Inflammatory macrophage treated with lipopolysaccharide for 4 hours (primary cell): ENCODE measurements at regions not wholly inside any gene's neighbourhood (a gene's known extent, or its start where the extent isn't known, plus 50 kb on each side); places are given as distances from the start of the nearest gene placed in this dataset.
"Not testable (repeated sequence)": the region's sequence is repeated elsewhere in the genome, so short reads cannot be mapped to it uniquely, and the experiment has no call there.

ENCODE experiments used
- DNase-seq: peaks from one replicate; pipeline ENCODE4 v3.0.0-alpha.2; 2020

DNA sequence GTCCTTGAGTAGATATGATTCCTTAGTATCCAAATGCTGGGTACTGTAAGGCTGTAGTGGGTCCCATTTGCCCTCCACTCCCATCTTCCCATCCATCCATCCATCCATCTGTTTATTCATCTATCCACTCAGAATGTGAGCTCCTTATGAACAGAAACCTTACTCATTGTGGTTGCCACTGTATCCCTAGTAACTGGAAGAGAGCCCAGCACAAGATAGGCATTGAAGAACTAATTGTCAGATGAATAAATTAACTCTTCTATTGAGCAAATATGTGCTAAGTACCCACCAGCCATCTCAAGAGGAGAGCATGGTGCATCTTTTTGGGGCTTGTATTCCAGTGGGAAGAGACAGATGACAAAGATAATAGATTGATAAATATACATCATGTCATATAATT lies 86.4 kb upstream of the SEZ6L start:
- DNase-seq: no peak

DNA sequence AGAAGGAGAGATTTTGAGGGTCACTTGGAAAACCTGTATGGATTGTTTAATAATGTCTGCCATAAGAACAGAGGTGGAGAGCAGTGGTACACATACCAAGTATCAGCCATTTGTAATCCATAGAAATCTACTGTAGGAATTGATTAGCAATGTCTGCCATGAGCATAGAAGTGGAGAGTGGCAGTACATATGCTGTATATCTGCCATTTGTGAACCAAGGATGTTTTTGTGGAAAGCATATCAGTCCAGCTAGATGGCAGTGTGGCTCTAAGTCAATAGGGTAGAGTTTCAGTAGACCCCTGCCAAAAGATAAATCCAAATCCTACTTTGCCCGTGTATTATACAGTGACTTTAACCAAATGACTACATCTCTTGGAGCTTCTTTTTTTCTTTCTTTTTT lies 82.9 kb upstream of the SEZ6L start:
- no peak for DNase-seq

DNA sequence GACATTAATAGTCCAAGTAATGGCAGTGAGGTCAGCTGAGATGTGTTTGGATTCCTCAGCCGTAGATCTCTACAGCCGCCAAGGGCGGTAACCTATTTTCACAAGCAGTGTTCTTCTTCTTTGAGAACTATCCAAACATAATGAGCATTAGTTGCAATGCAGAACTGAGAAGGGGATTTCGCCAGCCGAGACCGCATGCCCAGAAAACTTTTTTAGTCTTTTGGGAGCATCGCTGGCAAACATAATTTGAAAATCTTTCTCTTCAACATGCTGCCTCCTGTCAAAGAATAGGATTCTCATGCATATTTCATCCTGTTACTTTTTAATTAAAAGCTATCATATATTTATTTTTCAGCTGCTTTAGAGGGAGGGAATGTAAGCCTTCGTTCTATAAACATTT lies 81.4 kb upstream of the SEZ6L start:
- no peak for DNase-seq

DNA sequence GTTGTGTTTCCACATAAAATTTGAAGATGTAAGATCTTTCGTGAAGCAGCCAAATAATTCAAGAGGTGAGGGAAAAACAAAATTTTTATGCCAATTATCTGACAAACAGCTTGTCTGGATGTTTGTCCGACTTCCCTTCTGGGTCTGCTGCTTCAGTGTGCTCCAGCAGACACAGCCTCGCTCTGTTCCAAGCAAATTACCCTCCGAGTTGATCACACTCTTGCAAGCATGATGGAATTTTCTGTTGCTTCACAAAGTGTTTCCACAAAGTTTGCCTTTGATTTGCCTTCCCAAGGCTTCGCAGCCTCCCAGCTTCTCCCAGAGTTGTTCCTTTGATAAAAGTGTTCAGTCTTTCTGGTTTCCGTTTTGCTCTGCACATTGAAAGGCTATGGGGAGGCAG lies 78.4 kb upstream of the SEZ6L start:
- no peak for DNase-seq

DNA sequence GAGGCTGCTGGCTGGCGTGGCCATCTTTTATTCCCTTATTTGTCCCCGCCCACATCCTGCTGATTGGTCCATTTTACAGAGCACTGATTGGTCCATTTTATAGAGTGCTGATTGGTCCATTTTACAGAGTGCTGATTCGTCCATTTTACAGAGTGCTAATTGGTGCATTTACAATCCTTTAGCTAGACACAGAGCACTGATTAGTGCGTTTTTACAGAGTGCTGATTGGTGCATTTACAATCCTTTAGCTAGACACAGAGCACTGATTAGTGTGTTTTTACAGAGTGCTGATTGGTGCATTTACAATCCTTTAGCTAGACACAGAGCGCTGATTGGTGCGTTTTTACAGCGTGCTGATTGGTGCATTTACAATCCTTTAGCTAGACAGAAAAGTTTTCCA lies 74.8 kb upstream of the SEZ6L start:
- DNase-seq: not testable (repeated sequence)

DNA sequence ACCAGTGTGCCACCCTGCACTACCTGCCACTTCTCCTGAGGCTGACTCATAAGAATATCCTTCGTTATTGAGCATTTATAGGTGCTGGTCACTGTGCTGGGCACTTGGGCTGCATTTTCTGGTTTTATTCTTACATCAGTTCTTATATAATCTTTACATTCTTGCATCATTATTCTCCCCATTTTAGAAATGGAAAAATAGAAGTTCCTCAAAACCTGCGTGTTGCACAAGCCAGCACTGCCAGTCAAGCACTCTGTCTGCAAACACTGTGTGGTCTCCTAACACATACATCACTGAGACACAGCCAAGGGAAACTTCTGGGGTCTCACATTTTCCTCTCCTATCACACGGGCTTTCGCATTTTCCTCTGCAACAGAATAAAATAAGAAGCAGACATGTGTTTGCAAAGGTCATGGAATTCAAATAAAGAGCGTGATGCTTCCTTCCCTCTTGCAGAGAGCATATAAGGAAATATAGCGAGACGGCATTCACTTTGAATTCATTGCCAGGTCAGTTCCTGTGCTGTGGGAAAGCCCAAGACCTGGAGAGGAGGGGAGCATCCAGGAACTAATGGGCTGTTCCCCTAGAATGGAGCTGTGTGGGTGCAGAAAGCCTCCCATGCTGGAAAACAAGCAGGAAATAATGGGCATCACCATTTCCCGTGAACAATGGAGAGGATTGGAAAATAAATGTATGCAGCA lies 73.9 kb upstream of the SEZ6L start:
- peak; percentile 57 for DNase-seq

DNA sequence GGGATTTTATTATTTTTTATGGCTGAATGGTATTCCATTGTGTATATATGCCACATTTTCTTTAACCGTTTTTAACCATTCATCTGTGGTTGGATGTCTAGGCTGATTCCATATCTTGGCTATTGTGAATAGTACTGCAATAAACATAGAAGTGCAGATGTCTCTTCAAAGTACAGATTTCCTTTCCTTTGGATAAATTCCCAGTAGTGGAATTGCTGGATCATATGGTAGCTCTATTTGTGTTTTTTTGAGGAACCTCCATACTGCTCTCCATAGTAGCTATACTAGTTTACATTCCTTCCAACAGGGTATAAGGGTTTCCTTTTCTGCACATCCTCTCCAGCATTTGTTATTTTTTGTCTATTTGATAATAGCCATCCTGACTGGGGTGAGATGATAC lies 71.9 kb upstream of the SEZ6L start:
- no peak for DNase-seq

DNA sequence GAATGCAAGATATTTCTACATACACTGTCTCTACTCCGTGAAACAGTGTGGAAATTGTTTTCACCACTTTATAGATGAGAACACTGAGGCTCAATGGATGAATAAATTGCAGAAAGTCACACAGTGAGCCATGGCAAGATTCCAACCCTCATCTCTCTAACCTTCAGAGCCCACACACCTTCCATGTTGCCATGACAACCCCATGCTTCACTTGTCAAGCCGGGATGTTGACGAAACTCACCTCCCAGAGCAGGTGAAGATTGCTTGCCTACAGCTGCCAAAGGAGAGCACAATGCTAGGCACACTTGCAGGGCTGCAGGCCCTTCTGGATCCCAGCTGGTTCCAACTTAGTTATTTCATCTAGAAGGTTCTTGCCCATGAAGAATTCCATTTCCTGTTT lies 71.4 kb upstream of the SEZ6L start:
- no peak for DNase-seq

DNA sequence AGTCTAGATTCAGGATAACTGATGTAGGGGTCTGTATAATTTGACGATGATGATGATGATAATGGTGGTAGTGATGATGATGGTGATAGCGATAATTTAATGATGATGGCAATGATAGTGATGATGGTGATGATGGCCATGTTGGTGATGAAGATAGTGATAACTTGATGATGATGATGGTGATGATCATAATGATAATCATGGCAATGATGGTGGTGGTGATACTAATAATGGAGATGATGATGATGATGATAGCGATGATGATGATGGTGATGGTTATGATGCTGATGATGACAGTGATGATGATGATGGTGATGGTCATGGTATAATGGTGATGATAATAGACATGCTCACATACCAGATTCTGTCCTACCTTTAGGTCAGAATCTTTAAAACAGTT lies 66.2 kb upstream of the SEZ6L start:
- no peak for DNase-seq

DNA sequence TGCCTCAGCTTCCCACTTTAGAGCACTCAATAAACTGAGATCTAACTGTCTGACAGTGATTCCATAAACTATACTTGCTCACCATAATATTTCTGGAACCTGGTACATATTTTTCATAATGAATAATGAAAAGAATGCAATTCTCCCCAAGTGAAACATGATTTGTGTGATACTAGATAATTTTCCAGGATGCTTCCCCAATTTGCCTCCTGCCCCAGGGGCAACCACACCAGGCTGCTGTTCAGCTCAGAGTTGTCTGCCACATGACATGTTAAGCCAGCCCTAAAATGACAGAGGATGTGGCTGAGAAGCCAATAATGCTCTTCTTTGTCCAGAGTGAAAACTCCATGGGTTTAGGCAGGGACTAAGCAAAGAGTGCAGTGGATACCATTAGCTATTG lies 62.9 kb upstream of the SEZ6L start:
- no peak for DNase-seq

DNA sequence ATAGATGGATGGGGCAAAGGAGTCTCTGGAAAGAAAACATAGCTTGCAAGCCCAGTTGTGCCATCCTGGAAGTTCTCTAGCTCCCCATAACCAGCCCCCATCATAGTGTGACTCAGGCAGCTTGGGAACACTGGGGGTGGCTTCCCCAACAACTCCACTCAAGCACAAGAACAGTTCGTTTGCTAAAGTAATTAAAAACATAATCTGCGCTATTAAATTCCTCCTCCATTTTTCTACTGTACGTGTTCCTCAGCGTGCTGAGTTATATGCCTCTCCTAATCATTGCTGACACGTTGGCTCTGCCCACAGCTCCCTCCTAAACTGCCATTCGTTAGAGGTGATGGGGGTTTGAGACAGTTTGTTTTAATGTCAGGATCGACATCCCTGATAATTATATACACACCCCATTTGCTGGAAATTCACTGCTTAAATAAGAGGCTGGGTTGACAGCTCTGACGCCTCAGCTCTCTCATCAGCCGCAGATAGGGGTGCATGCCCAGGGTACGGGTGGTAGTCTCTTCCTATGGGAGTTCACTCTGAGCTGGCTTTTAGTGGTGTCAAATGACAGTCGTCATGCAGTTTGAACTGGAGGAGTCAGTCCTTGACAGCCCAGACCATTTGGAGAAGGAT lies 59.5 kb upstream of the SEZ6L start:
- DNase-seq: no peak

DNA sequence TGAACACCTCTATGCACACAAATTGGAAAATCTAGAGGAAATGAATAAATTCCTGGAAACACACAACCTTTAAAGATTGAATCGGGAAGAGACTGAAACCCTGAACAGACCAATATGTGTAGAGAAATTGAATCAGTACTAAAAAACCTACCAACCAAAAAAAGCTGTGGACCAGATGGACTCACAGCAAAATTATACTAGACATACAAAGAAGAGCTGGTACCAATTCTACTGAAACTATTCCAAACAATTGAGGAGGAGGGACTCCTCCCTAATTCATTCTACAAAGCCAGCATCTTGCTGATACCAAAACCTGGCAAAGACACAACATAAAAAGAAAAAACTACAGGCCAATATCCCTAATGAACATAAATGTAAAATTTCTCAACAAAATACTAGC lies 54.4 kb upstream of the SEZ6L start:
- DNase-seq: no peak

DNA sequence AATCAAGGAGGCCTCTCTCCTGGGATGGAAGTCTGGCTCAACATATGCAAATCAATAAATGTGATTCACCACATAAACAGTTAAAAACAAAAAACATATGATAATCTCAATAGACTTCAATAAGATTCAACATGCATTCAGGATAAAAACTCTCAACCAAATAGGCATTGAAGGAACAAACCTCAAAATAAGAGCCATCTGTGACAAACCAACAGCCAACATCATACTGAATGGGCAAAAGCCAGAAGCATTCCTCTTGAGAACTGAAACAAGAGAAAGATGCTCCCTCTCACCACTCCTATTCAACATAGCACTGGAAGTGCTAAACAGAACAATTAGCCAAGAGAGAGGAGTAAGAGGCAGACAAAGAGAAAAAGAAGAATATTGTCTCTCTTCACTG lies 54.0 kb upstream of the SEZ6L start:
- DNase-seq: no peak
